ENCODE measurements at regions not wholly inside any gene's neighbourhood (a gene's known extent, or its start where the extent isn't known, plus 50 kb on each side); places are given as distances from the start of the nearest gene placed in this dataset.
"Not testable (repeated sequence)": the region's sequence is repeated elsewhere in the genome, so short reads cannot be mapped to it uniquely, and the experiment has no call there.

DNA sequence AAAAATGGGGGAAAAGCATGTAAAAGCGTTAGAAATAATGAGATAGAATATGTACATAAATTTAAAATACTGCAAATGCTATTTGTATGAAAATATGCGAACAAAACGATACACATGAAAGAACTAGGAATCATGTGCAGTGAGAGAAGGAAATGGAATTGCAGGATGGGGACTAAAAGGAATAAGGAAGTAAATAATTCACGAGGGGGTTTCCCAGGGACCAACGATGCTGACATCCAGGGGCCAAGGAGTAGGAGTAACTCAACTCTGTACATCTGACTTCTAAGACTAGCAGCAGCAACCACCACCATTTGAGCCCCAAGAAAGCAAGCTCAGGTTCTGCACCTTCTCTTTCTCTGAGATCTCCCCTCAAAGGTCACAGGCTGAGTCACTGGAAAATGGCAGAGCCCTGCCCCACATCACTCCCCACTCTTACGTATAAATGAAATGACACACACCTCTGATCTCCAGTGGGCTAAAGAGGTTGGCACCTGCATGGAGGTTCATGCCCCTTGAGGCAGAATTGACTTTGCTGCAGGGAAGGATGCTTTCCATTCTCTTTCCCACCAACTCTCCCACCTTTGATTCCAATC, 100.0 kb upstream of the DLG1 start:
- H3K4me1 Mint-ChIP-seq (ENCODE audit: low read depth, unreplicated experiment), result no peaks in the 10 kb centered on the region
- no peaks in the 10 kb centered on the region for H3K27me3 Mint-ChIP-seq (ENCODE audit: unreplicated experiment)
- no peak overlapping the region for H3K4me3 Mint-ChIP-seq (ENCODE audit: unreplicated experiment)
- TF ChIP-seq, protein P1, sequence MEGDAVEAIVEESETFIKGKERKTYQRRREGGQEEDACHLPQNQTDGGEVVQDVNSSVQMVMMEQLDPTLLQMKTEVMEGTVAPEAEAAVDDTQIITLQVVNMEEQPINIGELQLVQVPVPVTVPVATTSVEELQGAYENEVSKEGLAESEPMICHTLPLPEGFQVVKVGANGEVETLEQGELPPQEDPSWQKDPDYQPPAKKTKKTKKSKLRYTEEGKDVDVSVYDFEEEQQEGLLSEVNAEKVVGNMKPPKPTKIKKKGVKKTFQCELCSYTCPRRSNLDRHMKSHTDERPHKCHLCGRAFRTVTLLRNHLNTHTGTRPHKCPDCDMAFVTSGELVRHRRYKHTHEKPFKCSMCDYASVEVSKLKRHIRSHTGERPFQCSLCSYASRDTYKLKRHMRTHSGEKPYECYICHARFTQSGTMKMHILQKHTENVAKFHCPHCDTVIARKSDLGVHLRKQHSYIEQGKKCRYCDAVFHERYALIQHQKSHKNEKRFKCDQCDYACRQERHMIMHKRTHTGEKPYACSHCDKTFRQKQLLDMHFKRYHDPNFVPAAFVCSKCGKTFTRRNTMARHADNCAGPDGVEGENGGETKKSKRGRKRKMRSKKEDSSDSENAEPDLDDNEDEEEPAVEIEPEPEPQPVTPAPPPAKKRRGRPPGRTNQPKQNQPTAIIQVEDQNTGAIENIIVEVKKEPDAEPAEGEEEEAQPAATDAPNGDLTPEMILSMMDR (IDR thresholded peaks at IDR 0.05; ENCODE audit: partially characterized antibody, unreplicated experiment), result no peak
- no peaks in the 10 kb centered on the region for H3K36me3 Mint-ChIP-seq (ENCODE audit: unreplicated experiment)
- H3K27ac Mint-ChIP-seq (ENCODE audit: unreplicated experiment), result no peak overlapping the region
- H3K9me3 Mint-ChIP-seq (ENCODE audit: unreplicated experiment), result peaks cover 3% of the 10 kb centered on the region
- no peak for DNase-seq

DNA sequence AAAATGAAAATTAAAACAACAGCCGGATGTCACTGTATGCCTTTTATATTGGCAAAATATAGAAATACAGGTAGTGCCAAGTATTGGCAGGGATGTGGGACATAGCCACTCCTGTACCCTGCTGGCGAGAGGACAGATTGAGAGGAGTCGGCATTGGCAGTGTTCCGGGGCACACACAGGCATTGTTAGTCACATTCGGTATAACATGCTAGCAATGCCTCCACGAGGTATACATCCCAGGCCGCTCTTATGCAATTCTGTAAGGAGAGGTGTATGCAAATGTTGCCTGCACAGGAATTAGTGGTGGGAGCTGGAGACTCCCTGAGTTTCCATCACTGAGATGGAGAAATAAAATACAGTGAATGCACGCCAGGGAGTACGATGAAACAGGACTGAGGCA, 99.4 kb upstream of the DLG1 start:
- DNase-seq, result no peak
- Mint-ChIP-seq H3K27ac (ENCODE audit: unreplicated experiment) (no peak overlapping the region), H3K4me1 (ENCODE audit: low read depth, unreplicated experiment) (no peaks in the 10 kb centered on the region), H3K4me3 (ENCODE audit: unreplicated experiment) (no peak overlapping the region), H3K36me3 (ENCODE audit: unreplicated experiment) (no peaks in the 10 kb centered on the region), H3K9me3 (ENCODE audit: unreplicated experiment) (peaks cover 3% of the 10 kb centered on the region), H3K27me3 (ENCODE audit: unreplicated experiment) (no peaks in the 10 kb centered on the region)
- TF ChIP-seq, protein P1 (IDR thresholded peaks at IDR 0.05; ENCODE audit: partially characterized antibody, unreplicated experiment), result no peak

DNA sequence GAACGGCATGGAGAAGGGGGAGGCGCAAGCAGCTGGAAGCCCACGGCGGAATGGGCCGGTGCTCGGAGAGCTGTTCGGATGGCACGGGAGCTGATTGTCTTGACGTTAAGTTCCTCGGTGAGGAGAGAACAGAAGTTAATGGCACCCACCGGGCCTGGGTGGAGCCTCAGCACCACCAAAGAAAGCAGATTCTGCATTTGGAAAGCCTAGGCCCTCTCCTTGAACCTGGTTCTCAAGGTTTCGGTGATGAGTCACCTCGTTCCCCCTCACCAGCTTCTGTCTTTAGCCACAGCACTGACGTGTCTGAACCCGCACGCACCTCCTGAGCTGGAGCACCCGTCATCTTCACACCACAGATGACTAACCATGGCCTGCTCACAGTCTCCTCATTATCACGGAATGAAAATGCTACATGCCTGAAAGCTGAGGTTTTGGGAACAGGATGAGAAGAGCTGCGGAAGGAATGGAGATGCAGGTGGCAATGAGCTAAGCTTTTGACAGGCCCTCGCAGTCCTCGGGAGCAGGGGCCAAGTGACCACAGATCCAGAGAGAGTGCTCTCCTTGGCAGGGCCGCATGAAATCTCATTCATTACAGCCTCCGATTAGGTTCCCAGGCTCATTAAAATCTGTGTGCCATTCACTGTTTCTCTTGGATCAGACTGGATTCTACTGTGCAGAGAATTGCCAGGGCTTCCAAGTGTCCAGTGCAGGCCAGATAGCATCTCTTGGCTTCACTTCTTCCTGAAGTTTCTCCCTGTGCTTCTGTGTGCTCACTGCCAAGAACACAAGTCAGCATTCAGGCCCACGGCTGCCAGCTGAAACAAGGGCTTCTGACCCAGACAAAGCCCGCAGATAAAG, 96.3 kb upstream of the DLG1 start:
- Mint-ChIP-seq H3K4me3 (ENCODE audit: unreplicated experiment) (no peak overlapping the region), H3K9me3 (ENCODE audit: unreplicated experiment) (peaks cover 2% of the 10 kb centered on the region), H3K36me3 (ENCODE audit: unreplicated experiment) (no peaks in the 10 kb centered on the region), H3K4me1 (ENCODE audit: low read depth, unreplicated experiment) (no peaks in the 10 kb centered on the region), H3K27me3 (ENCODE audit: unreplicated experiment) (no peaks in the 10 kb centered on the region), H3K27ac (ENCODE audit: unreplicated experiment) (no peak overlapping the region)
- TF ChIP-seq, protein P1 (IDR thresholded peaks at IDR 0.05; ENCODE audit: partially characterized antibody, unreplicated experiment), result no peak
- no peak for DNase-seq

DNA sequence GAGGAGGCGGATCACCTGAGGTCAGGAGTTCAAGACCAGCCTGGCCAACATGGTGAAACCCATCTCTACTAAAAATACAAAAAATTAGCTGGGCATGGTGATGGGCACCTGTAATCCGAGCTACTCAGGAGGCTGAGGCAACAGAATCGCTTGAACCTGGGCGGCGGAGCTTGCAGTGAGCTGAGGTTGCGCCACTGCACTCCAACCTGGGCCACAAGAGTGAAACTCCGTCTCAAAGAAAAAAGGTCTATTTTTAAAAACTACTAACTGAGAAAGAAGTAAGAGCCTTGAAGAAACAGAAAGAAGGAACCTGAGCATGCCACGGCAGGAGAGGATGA, 95.7 kb upstream of the DLG1 start:
- not testable (repeated sequence) for H3K27me3 Mint-ChIP-seq (ENCODE audit: unreplicated experiment); DNase-seq; H3K9me3 Mint-ChIP-seq (ENCODE audit: unreplicated experiment); H3K27ac Mint-ChIP-seq (ENCODE audit: unreplicated experiment); H3K36me3 Mint-ChIP-seq (ENCODE audit: unreplicated experiment); H3K4me1 Mint-ChIP-seq (ENCODE audit: low read depth, unreplicated experiment); H3K4me3 Mint-ChIP-seq (ENCODE audit: unreplicated experiment)

DNA sequence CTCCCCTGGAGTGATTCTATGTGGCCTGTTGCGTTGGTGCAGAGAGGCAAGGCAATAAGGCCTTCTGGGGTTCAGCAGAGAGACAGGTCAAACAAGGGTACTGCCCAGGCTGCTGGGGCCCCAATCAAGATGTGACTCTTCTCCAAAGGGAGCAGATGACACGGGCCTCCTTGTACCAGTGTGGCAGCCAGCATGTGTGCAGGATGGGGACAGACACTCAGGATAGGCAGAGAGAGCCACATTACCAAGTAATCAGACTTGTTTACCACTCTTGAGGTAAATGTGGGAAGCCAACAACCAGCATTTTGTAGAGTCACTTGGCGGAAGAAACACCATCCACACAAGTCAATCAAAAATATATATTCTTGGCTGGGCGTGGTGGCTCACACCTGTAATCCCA, 95.3 kb upstream of the DLG1 start:
- peaks cover under 1% of the 10 kb centered on the region for H3K9me3 Mint-ChIP-seq (ENCODE audit: unreplicated experiment)
- no peak overlapping the region for H3K27ac Mint-ChIP-seq (ENCODE audit: unreplicated experiment)
- H3K36me3 Mint-ChIP-seq (ENCODE audit: unreplicated experiment), result peaks cover 4% of the 10 kb centered on the region
- no peaks in the 10 kb centered on the region for H3K4me1 Mint-ChIP-seq (ENCODE audit: low read depth, unreplicated experiment)
- TF ChIP-seq, protein P1 (IDR thresholded peaks at IDR 0.05; ENCODE audit: partially characterized antibody, unreplicated experiment), result no peak
- no peak overlapping the region for H3K4me3 Mint-ChIP-seq (ENCODE audit: unreplicated experiment)
- no peak for DNase-seq
- H3K27me3 Mint-ChIP-seq (ENCODE audit: unreplicated experiment), result no peaks in the 10 kb centered on the region

All from glutamatergic neuron (in vitro differentiated cells).